CD4-positive, alpha-beta T cell treated with Interleukin-4 for 1 hour (primary cell): ENCODE measurements at regions not wholly inside any gene's neighbourhood (a gene's known extent, or its start where the extent isn't known, plus 50 kb on each side); places are given as distances from the start of the nearest gene placed in this dataset.

Experiments
- DNase-seq, 2 donors: peaks; one replicate each; pipeline ENCODE4 v3.0.0-alpha.2; 2020 to 2022

GRCh38 chr9:13896047-13896446 is 417.9 kb downstream of the NFIB start:
- no peak for DNase-seq

- no peak for DNase-seq
Measured at GRCh38 chr9:13885258-13885657, 428.7 kb downstream of the NFIB start.

DNA sequence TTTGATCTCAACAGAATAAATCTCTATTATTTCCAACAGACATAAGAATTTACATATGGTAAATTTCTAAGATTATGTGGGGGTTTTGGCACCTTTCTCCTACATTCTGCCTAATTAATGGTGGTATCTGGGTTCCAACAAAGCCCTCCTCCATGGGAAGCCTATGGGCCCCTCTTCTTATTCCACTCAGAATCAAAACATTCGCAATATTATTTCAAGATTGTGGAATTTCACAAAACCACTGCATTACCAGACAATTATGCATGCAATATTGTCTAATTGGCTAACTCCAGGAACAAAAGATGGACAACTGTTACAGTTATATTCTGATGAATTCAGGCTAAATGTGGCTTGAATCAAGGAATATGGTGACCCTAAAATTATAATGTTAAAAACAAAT is 434.0 kb downstream of the NFIB start:
- no peak for DNase-seq

DNA sequence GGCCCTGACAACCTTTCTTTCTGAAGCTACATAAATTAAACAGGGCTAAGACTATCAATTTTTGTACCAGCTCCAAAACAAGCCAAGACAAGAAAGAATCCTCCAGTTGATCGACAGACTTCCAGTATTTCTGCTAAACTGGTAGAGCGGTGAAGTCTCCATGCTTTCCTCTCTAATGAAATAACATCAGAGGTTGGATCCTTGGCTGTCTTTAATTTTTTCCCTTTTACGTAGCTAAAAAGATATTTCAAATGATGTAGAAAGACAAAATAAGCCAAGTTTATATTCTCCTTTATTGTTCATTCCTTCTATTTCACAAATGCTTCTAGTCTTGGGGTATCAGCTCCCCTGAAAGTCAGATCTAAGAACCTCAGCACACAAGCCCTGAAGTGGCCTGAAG is 434.9 kb downstream of the NFIB start:
- no peak for DNase-seq

GRCh38 chr9:13878241-13878711 is 435.7 kb downstream of the NFIB start:
- DNase-seq, result no peak

DNA sequence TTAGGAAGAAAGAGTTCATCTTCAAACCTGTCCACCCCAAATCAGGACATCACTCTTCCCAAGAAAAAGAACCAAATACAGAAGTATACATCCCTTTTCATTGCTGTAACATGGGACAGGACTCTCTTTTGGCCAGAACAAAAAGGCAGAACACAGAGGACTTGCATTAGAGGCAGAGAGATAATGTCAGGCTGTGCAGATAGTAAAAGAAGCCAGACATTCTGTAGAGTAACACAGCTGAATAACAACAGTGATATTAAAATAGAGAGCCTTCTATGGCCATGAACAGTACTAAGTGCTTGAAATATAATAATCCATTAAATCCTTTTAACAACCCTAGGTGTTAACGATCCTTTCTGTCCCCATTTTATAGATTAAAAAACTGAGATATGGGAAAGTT is 437.2 kb downstream of the NFIB start:
- DNase-seq, result no peak

GRCh38 chr9:13873203-13873602 is 440.7 kb downstream of the NFIB start:
- no peak for DNase-seq

DNA sequence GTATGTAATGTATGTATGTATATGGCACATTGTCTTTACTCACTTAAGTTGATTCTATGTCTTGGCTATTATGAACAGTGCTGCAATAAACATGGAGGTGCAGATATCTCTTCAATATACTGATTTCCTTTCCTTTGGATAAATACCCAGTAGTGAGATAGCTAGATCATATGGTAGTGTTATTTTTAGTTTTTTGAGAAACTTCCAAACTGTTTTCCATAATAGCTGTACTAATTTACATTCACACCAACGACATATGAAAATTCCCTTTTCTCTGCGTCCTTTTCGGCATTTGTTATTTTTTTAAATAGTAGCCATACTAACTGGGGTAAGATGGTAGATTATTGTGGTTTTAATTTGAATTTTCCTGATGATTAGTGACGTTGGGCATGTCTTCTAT is 445.6 kb downstream of the NFIB start:
- no peak for DNase-seq

DNA sequence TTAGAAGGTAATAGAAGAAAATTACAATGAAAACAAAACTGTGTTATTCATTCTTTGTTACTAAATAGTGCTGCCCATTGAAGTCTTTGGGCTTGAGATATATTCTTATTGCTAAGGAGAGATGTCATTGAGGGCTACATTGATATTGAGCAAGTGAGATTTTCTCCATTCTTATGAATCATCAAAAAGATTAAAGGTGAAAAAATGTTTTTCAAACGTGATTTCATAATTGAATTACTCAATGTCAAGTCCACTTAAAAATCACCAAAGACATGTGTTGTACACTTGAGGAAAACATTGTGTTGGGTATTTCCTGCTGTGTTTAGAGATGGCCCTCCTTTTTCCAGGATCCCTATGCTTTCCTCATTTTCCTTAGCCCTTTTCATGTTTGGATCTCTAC is 448.1 kb downstream of the NFIB start:
- DNase-seq, result no peak

GRCh38 chr9:13863112-13863511 is 450.8 kb downstream of the NFIB start:
- no peak for DNase-seq

DNA sequence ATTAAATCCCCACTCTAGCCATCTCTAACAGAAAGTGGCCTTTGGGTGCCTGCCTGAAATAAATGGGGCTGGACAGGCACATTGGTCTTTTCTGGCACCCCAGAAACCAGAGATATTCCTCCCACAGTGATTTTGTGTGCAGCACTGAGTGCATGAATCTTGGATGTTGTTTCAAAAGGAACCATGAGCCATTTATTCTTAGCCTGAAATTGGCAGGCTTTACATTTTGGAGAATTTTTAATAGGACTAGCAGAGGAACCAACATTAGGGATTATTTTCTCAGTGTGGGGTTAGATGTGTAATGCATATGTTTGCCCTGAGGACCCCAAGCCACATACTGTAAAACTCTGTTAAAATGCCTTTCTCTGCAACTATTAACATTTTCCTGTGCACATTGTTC is 451.3 kb downstream of the NFIB start:
- no peak for DNase-seq

DNA sequence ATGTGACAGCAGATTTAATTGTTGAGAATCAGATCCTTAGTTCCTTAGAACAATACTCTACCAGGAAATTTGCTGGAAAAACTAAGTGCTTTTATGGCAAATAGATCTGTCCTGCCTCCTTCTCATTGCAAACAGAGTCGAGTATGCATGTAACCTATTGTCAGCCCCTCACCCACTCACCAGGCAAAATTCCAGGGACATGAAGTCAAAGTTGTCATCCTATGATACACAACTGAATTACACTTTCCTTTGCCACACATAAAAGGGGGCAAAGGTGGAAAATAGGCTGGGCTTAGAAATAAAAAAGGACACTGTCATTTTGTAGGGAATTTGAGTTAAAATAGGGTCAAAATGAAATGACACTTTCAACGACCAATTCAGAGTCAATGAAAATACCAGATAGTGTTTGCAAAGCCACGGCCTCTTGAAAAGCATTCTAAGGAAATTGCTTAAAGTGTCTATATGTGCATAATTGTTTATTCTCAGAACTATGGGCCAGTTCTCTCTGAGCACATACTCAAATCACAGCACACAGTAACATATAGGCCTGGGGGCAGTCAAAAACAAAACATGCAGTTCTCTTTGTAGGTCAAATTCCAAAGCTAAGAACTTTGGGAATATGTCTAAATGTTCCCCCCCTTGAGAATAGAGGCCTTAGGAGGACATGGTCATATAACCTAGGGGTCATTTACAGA is 452.8 kb downstream of the NFIB start:
- no peak for DNase-seq

- DNase-seq, result no peak
Measured at GRCh38 chr9:13860019-13860418, 453.9 kb downstream of the NFIB start.

- DNase-seq, result no peak
Measured at GRCh38 chr9:13857521-13857920, 456.4 kb downstream of the NFIB start.

GRCh38 chr9:13847270-13847669 is 466.7 kb downstream of the NFIB start:
- DNase-seq, result no peak

GRCh38 chr9:13845460-13845859 is 468.5 kb downstream of the NFIB start:
- DNase-seq, result no peak

DNA sequence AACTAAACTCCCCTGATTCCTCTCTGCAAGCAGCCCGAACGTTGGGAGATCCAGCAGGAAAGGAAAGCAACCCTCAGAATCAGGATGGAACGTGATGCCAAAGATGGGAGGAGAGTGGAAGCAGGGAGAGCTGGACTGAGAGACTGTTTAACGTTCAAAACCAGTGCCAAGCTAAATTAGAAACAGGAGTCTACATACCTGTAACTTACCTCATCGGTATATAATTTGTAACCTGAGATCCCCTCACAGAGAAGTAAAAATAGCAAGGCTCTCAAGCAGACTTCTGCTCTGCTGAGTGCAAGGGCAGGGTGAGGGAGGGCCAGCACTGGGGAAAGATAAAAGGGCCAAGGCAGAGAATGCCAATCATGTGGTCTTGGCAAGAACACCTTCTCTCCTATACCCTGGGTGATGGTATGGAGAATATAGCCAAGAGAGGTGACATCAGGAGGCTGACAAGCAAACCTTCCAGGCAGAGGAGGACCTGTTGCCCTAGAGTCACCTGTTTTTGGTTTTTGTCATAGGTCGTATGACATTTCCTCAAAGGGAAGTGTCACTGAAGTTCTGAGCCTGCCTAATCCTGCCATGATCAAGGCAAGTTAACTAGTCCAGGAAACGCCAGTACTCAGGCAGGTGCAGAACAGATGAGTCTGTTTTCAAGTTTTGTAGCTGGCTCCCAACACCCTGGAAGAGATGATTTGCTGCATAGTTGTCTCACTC is 472.0 kb downstream of the NFIB start:
- DNase-seq, result no peak

DNA sequence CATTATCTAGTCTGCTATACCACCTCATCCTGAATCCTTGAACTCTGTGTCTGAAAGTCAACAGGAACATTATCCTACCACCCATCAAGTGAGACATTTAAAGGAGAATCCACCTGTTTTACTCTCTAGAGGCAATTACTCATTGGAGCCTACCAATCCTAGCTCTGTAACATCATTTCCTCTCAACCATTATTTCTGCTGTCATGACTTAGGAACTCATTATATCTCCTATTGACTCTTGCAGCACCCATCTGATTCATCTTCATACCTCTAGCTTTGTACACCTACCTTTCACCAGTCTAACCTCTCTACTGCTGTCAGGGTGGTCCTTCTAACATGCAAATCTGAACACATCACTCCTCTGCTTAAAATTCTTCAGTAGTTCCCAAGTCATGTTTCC is 481.5 kb downstream of the NFIB start:
- no peak for DNase-seq

GRCh38 chr9:13823026-13823425 is 490.9 kb downstream of the NFIB start:
- DNase-seq, result no peak

- no peak for DNase-seq
Measured at GRCh38 chr9:13817754-13818278, 496.1 kb downstream of the NFIB start.

GRCh38 chr9:13816837-13817236 is 497.1 kb downstream of the NFIB start:
- DNase-seq, result no peak

DNA sequence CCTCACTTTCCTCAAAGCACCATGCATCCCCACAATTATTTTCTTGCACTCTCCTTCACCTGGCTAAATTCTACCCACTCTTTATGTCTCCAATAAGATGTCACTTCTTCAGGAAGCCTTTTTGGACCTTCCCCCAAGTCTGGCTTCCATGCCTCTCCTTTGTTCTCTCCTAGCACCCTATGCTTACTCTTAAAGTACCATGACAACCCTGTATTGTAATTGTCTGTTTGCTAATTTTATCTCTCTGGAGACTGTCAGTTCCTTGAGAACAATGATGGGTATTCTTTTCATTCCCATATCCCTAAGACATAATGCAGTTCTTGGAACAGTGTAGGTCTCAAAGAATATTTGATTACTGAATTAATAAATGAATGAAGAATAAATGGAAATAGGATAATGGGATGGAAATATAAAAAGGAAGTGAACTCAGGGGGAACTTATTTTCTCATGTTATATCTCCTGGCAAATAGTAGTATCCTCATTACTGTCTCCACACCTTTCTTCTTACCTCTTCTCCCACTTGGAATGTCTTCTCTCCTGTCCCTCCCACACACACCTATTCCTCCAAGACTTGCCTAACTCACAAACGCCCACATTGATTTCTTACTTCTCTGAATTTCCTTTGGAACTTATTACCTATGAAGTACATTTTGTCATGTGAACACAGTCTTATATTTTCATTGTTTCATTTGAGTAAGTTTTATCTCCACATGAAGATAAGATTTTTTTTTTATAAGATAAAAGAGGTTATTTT is 499.1 kb downstream of the NFIB start:
- no peak for DNase-seq

DNA sequence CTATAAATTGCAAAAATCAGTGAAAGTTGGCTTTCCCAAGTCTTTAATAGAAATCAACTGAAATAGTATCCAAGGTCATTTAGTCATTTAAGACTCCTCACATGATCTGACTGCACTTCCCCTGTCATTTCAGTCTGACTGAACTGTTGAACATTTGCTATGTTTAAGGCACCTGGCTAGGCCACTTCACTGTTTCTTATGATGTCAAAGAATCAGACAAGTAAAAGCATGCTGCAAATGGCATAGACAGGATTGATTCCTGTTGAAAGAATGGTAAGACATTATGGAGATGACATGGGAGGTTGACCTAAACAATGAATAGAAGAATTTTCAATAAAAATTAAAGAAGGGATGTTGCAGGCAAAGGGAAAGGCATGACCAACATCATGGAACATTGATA is 502.1 kb downstream of the NFIB start:
- DNase-seq, result no peak

DNA sequence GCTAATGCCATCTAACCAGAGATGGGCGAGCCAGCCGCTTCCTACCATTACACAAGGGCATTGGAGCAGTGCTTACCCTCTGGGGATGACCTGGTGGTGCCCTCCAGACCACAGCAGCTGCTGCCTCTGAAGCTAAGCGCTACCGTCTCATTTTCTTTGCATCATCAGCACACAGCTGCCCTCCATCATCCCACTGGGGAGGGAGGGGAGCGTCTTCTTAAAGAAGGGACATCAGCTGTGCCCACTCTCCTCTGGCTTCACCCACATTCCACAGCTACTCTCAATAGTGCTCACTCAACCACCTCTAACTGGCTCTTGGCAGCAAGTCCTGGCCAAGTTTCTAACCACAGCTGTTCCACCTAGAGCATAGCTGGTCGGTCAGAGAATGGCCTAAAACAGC is 503.4 kb downstream of the NFIB start:
- DNase-seq, result no peak
